Right atrium auricular region (tissue), 2 donors: ENCODE measurements at regions not wholly inside any gene's neighbourhood (a gene's known extent, or its start where the extent isn't known, plus 50 kb on each side); places are given as distances from the start of the nearest gene placed in this dataset.
"Not testable (repeated sequence)": the region's sequence is repeated elsewhere in the genome, so short reads cannot be mapped to it uniquely, and the experiment has no call there.

Experiments
- DNase-seq: peaks from one replicate; pipeline ENCODE4 v3.0.0-alpha.2; 2019; ENCODE audit warnings: low spot score
- H3K27ac ChIP-seq, 2 donors: fragments of 200-600 bp; sonication (generic); 1 replicate in 1 of 2; 2 replicates in 1 of 2; pipeline ENCODE4 v1.5.1; 2016 to 2019
- H3K27me3 ChIP-seq, 2 donors: fragments of 200-600 bp; sonication (generic); one replicate each; pipeline versions ENCODE4 v1.5.1 to v1.6.0; 2017 to 2019
- H3K36me3 ChIP-seq: fragments of 200-600 bp; sonication (generic); one replicate; pipeline ENCODE4 v1.5.1; 2016
- H3K4me1 ChIP-seq, 2 donors: fragments of 200-600 bp; sonication (generic); one replicate each; pipeline versions ENCODE4 v1.5.1 to v1.6.0; 2017 to 2019
- H3K4me3 ChIP-seq, 2 donors: fragments of 200-600 bp; sonication (generic); 1 replicate in 1 of 2; 2 replicates in 1 of 2; pipeline ENCODE4 v1.5.1; 2017 to 2019; ENCODE audit warnings: mild to moderate bottlenecking in 1 of 2, moderate library complexity in 1 of 2
- H3K9me3 ChIP-seq, 2 donors: fragments of 200-600 bp; sonication (generic); one replicate each; pipeline ENCODE4 v1.5.1; 2019
- CTCF ChIP-seq, 2 donors: fragments of 200-600 bp; sonication (generic); IDR thresholded peaks; one replicate each; pipeline ENCODE4 v1.5.1; 2019; ENCODE audit warnings: antibody characterized with exemption in 2 of 2

- DNase-seq = no peak
- Histone ChIP-seq H3K4me1 (no peaks in the 10 kb centered on the region), H3K9me3 (no peaks in the 10 kb centered on the region), H3K4me3 (no peak overlapping the region), H3K27ac (no peak overlapping the region), H3K27me3 (no peaks in the 10 kb centered on the region), H3K36me3 (no peaks in the 10 kb centered on the region)
- TF ChIP-seq CTCF (IDR thresholded peaks at IDR 0.05) = no peak
These were observed 845.2 kb upstream of the CDH18 start for GRCh38 chr5:20833081-20833627.

GRCh38 chr5:20832204-20833080, 844.4 kb upstream of the CDH18 start:
- Histone ChIP-seq H3K4me3 (no peak overlapping the region), H3K27ac (no peak overlapping the region), H3K36me3 (no peaks in the 10 kb centered on the region), H3K27me3 (no peaks in the 10 kb centered on the region), H3K9me3 (no peaks in the 10 kb centered on the region), H3K4me1 (no peaks in the 10 kb centered on the region)
- no peak for DNase-seq
- TF ChIP-seq CTCF (IDR thresholded peaks at IDR 0.05) = no peak

- not testable (repeated sequence) for H3K27me3 ChIP-seq, DNase-seq, H3K36me3 ChIP-seq, H3K4me3 ChIP-seq, H3K4me1 ChIP-seq, H3K9me3 ChIP-seq, H3K27ac ChIP-seq
These were observed 838.0 kb upstream of the CDH18 start for GRCh38 chr5:20825951-20826350.

- not testable (repeated sequence) for DNase-seq, H3K27me3 ChIP-seq, H3K36me3 ChIP-seq, H3K27ac ChIP-seq, H3K4me1 ChIP-seq, H3K9me3 ChIP-seq, H3K4me3 ChIP-seq
These were observed 809.2 kb upstream of the CDH18 start for GRCh38 chr5:20797216-20797615.

GRCh38 chr5:20784755-20785154, 796.8 kb upstream of the CDH18 start:
- H3K9me3 ChIP-seq, H3K36me3 ChIP-seq, H3K27ac ChIP-seq, DNase-seq, H3K27me3 ChIP-seq, H3K4me3 ChIP-seq, H3K4me1 ChIP-seq: not testable (repeated sequence)

- not testable (repeated sequence) for H3K27me3 ChIP-seq, H3K27ac ChIP-seq, DNase-seq, H3K36me3 ChIP-seq, H3K4me1 ChIP-seq, H3K9me3 ChIP-seq, H3K4me3 ChIP-seq
These were observed 795.5 kb upstream of the CDH18 start for GRCh38 chr5:20783484-20783883.

- not testable (repeated sequence) for H3K36me3 ChIP-seq, DNase-seq, H3K4me1 ChIP-seq, H3K9me3 ChIP-seq, H3K27ac ChIP-seq, H3K27me3 ChIP-seq, H3K4me3 ChIP-seq
These were observed 783.3 kb upstream of the CDH18 start for GRCh38 chr5:20771338-20771737.

GRCh38 chr5:20765074-20765473, 777.1 kb upstream of the CDH18 start:
- H3K36me3 ChIP-seq, H3K4me3 ChIP-seq, DNase-seq, H3K9me3 ChIP-seq, H3K27ac ChIP-seq, H3K27me3 ChIP-seq, H3K4me1 ChIP-seq: not testable (repeated sequence)

- H3K9me3 ChIP-seq, DNase-seq, H3K36me3 ChIP-seq, H3K4me3 ChIP-seq, H3K27me3 ChIP-seq, H3K27ac ChIP-seq, H3K4me1 ChIP-seq: not testable (repeated sequence)
These were observed 771.5 kb upstream of the CDH18 start for GRCh38 chr5:20759459-20759858.

GRCh38 chr5:20752179-20752578, 764.2 kb upstream of the CDH18 start:
- not testable (repeated sequence) for H3K27ac ChIP-seq, H3K36me3 ChIP-seq, DNase-seq, H3K9me3 ChIP-seq, H3K4me1 ChIP-seq, H3K4me3 ChIP-seq, H3K27me3 ChIP-seq

GRCh38 chr5:20735715-20736114, 747.7 kb upstream of the CDH18 start:
- not testable (repeated sequence) for H3K9me3 ChIP-seq, H3K4me1 ChIP-seq, H3K27ac ChIP-seq, H3K4me3 ChIP-seq, H3K36me3 ChIP-seq, DNase-seq, H3K27me3 ChIP-seq

- H3K27ac ChIP-seq, H3K9me3 ChIP-seq: not testable (repeated sequence)
These were observed 744.2 kb upstream of the CDH18 start for GRCh38 chr5:20732223-20732622.

GRCh38 chr5:20721286-20721685, 733.3 kb upstream of the CDH18 start:
- H3K4me1 ChIP-seq, H3K36me3 ChIP-seq, DNase-seq, H3K27ac ChIP-seq, H3K27me3 ChIP-seq, H3K4me3 ChIP-seq, H3K9me3 ChIP-seq: not testable (repeated sequence)

More at GRCh38 chr5:20732223-20732622, 744.2 kb upstream of the CDH18 start:
- H3K4me1 ChIP-seq, H3K36me3 ChIP-seq, H3K27me3 ChIP-seq, DNase-seq, H3K4me3 ChIP-seq: not testable (repeated sequence)
